GM18519 (cell line): ENCODE measurements at regions not wholly inside any gene's neighbourhood (a gene's known extent, or its start where the extent isn't known, plus 50 kb on each side); places are given as distances from the start of the nearest gene placed in this dataset.

Source experiments
- ATAC-seq: cut with Tn5 transposase; IDR thresholded peaks from one replicate; pipeline ENCODE4 v1.9.1; 2021; ENCODE audit warnings: mild to moderate bottlenecking, moderate library complexity; ENCODE audit not compliant: unreplicated experiment, low FRiP score

- ATAC-seq: no peak
These were observed 248.9 kb downstream of the BCOR start for GRCh38 chrX:39848900-39849299.

- ATAC-seq: no peak
These were observed 247.5 kb downstream of the BCOR start for GRCh38 chrX:39850209-39850608.

- ATAC-seq: no peak
These were observed 247.1 kb downstream of the BCOR start for GRCh38 chrX:39850630-39851152.

- ATAC-seq: no peak
These were observed 245.9 kb downstream of the BCOR start for GRCh38 chrX:39851745-39852455.

GRCh38 chrX:39852491-39852890, 245.3 kb downstream of the BCOR start:
- no peak for ATAC-seq

GRCh38 chrX:39853417-39854030, 244.2 kb downstream of the BCOR start:
- ATAC-seq: no peak

GRCh38 chrX:39854772-39855747, 242.7 kb downstream of the BCOR start:
- ATAC-seq: peak; percentile 71

- peak; percentile 32 for ATAC-seq
These were observed 242.0 kb downstream of the BCOR start for GRCh38 chrX:39855748-39856129.

- no peak for ATAC-seq
These were observed 241.2 kb downstream of the BCOR start for GRCh38 chrX:39856472-39857121.

GRCh38 chrX:39857780-39858179, 240.0 kb downstream of the BCOR start:
- ATAC-seq: no peak

GRCh38 chrX:39859991-39860861, 237.5 kb downstream of the BCOR start:
- peak; percentile 62 for ATAC-seq

GRCh38 chrX:39862963-39863362, 234.8 kb downstream of the BCOR start:
- no peak for ATAC-seq

GRCh38 chrX:39866229-39866628, 231.5 kb downstream of the BCOR start:
- no peak for ATAC-seq

- ATAC-seq: no peak
These were observed 227.7 kb downstream of the BCOR start for GRCh38 chrX:39869846-39870601.

- no peak for ATAC-seq
These were observed 226.1 kb downstream of the BCOR start for GRCh38 chrX:39871648-39872047.

- ATAC-seq: no peak
These were observed 224.6 kb downstream of the BCOR start for GRCh38 chrX:39873117-39873516.

GRCh38 chrX:39874202-39874816, 223.4 kb downstream of the BCOR start:
- ATAC-seq: peak; percentile 94
